SK-N-SH treated with all-trans-retinoic acid at 6 μM for 48 hours (cell line): ENCODE measurements at regions not wholly inside any gene's neighbourhood (a gene's known extent, or its start where the extent isn't known, plus 50 kb on each side); places are given as distances from the start of the nearest gene placed in this dataset.

ENCODE experiments used
- ATAC-seq: fragments of 200-7000 bp; cut with Tn5 transposase; 3 replicates; pipeline ENCODE4 v1.9.1; 2020; ENCODE audit warnings: mild to moderate bottlenecking, moderate library complexity
- ARNTL ChIP-seq: fragments of 450-650 bp; formaldehyde crosslinking; IDR thresholded peaks from 2 replicates; pipeline ENCODE4 v1.5.0; 2020; ENCODE audit warnings: low read depth, mild to moderate bottlenecking, moderate library complexity, borderline replicate concordance
- CSDC2 ChIP-seq: fragments of 250-450 bp; sonication (Bioruptor Pico); IDR thresholded peaks from 2 replicates; pipeline ENCODE4 v1.5.0; 2020; ENCODE audit warnings: mild to moderate bottlenecking, moderate library complexity
- ESRRG ChIP-seq: fragments of 250-450 bp; sonication (Bioruptor Pico); IDR thresholded peaks from 2 replicates; pipeline ENCODE4 v1.6.1; 2021; ENCODE audit warnings: mild to moderate bottlenecking
- GLIS3 ChIP-seq: fragments of 250-450 bp; sonication (Bioruptor Pico); IDR thresholded peaks from 2 replicates; pipeline ENCODE4 v1.5.0; 2020; ENCODE audit warnings: mild to moderate bottlenecking, moderate library complexity
- ISL1 ChIP-seq: fragments of 250-450 bp; sonication (Bioruptor Pico); IDR thresholded peaks from 2 replicates; pipeline ENCODE4 v2.1.2; 2022; ENCODE audit warnings: mild to moderate bottlenecking, moderate library complexity
- OSR1 ChIP-seq: fragments of 250-450 bp; sonication (Bioruptor Pico); IDR thresholded peaks from 2 replicates; pipeline ENCODE4 v1.8.0; 2022; ENCODE audit warnings: moderate library complexity, mild to moderate bottlenecking, inconsistent platforms
- PATZ1 ChIP-seq: fragments of 250-450 bp; sonication (Bioruptor Pico); IDR thresholded peaks from 2 replicates; pipeline ENCODE4 v1.8.0; 2020; ENCODE audit warnings: mild to moderate bottlenecking, moderate library complexity, borderline replicate concordance
- PPARA ChIP-seq: fragments of 250-450 bp; sonication (Bioruptor Pico); IDR thresholded peaks from 2 replicates; pipeline ENCODE4 v1.5.0; 2020; ENCODE audit warnings: mild to moderate bottlenecking, borderline replicate concordance
- RARB ChIP-seq: fragments of 250-450 bp; sonication (Bioruptor Pico); IDR thresholded peaks from 2 replicates; pipeline ENCODE4 v1.8.0; 2021; ENCODE audit warnings: mild to moderate bottlenecking, moderate library complexity
- SNAI2 ChIP-seq: fragments of 250-450 bp; sonication (Bioruptor Pico); IDR thresholded peaks from 2 replicates; pipeline ENCODE4 v1.5.0; 2020; ENCODE audit warnings: mild to moderate bottlenecking, moderate library complexity
- TCF4 ChIP-seq: fragments of 250-450 bp; sonication (Bioruptor Pico); IDR thresholded peaks from 2 replicates; pipeline ENCODE4 v1.8.0; 2021; ENCODE audit warnings: mild to moderate bottlenecking, moderate library complexity, borderline replicate concordance
- TOX ChIP-seq: fragments of 250-450 bp; sonication (Bioruptor Pico); IDR thresholded peaks from 2 replicates; pipeline ENCODE4 v1.8.0; 2021; ENCODE audit warnings: mild to moderate bottlenecking, moderate library complexity, borderline replicate concordance
- TSHZ2 ChIP-seq: fragments of 250-450 bp; sonication (Bioruptor Pico); IDR thresholded peaks from 2 replicates; pipeline ENCODE4 v1.5.0; 2020; ENCODE audit warnings: mild to moderate bottlenecking, moderate library complexity
- ZC3H10 ChIP-seq: fragments of 250-450 bp; sonication (Bioruptor Pico); IDR thresholded peaks from 2 replicates; pipeline ENCODE4 v1.5.1; 2021; ENCODE audit warnings: mild to moderate bottlenecking, moderate library complexity
- ZFP3 ChIP-seq: fragments of 250-450 bp; sonication (Bioruptor Pico); IDR thresholded peaks from 2 replicates; pipeline ENCODE4 v1.5.0; 2020; ENCODE audit warnings: mild to moderate bottlenecking, moderate library complexity
- ZFP30 ChIP-seq: fragments of 450-650 bp; formaldehyde crosslinking; IDR thresholded peaks from 2 replicates; pipeline ENCODE4 v1.5.0; 2022; ENCODE audit warnings: mild to moderate bottlenecking, moderate library complexity
- ZNF565 ChIP-seq: fragments of 450-650 bp; formaldehyde crosslinking; conservative IDR thresholded peaks from 2 replicates; pipeline ENCODE4 v1.5.0; 2020; ENCODE audit warnings: low read depth, mild to moderate bottlenecking, moderate library complexity
- ZNF70 ChIP-seq: fragments of 450-650 bp; formaldehyde crosslinking; IDR thresholded peaks from 2 replicates; pipeline ENCODE4 v1.5.0; 2020; ENCODE audit warnings: mild to moderate bottlenecking, moderate library complexity
- ZNF8 ChIP-seq: fragments of 450-650 bp; formaldehyde crosslinking; IDR thresholded peaks from 2 replicates; pipeline ENCODE4 v1.5.0; 2020; ENCODE audit warnings: mild to moderate bottlenecking, moderate library complexity
- TF ChIP-seq, protein P1 (sequence below): fragments of 250-450 bp; sonication (Bioruptor Pico); IDR thresholded peaks from 2 replicates; pipeline ENCODE4 v1.5.1; 2021; ENCODE audit warnings: mild to moderate bottlenecking, moderate library complexity
- TF ChIP-seq, protein P2 (sequence below): fragments of 250-450 bp; sonication (Bioruptor Pico); IDR thresholded peaks from 2 replicates; pipeline ENCODE4 v1.5.1; 2020; ENCODE audit warnings: low read depth, mild to moderate bottlenecking, moderate library complexity

- ATAC-seq: no peak; the same call in 2 of the 3 replicates
- no peak for TF ChIP-seq ZC3H10
- TF ChIP-seq ZNF70 (CRISPR knock-in tag): no peak
Measured at GRCh38 chr5:96093340-96093739, 131.7 kb upstream of the ELL2 start.

DNA sequence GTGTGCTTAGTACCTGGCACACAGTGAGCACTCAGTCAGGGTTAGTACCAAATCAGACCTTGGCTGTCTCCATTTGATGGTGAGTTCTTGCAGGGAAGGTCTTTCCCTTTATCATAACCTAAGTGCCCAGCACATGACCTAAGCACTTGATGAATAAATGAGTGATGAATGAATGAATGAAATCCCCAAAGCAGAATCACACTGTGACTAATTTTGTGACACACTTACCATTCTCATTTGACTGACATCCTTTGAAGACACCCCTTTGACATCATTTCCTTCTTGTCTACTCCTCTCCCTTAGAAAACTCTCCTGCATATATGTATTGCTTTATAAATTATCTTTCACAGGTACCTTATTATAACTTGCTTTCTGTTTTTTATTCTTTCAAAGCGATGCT lies 130.2 kb upstream of the ELL2 start:
- no peak for ATAC-seq
- TF ChIP-seq ESRRG (no peak), OSR1 (CRISPR knock-in tag) (no peak), ZNF8 (CRISPR knock-in tag) (no peak), ARNTL (CRISPR knock-in tag) (no peak), TCF4 (CRISPR knock-in tag) (no peak), GLIS3 (CRISPR knock-in tag) (no peak), TSHZ2 (CRISPR knock-in tag) (no peak), ISL1 (no peak), ZNF70 (CRISPR knock-in tag) (no peak), ZFP30 (CRISPR knock-in tag) (no peak), PPARA (no peak)
- TF ChIP-seq, protein P1, sequence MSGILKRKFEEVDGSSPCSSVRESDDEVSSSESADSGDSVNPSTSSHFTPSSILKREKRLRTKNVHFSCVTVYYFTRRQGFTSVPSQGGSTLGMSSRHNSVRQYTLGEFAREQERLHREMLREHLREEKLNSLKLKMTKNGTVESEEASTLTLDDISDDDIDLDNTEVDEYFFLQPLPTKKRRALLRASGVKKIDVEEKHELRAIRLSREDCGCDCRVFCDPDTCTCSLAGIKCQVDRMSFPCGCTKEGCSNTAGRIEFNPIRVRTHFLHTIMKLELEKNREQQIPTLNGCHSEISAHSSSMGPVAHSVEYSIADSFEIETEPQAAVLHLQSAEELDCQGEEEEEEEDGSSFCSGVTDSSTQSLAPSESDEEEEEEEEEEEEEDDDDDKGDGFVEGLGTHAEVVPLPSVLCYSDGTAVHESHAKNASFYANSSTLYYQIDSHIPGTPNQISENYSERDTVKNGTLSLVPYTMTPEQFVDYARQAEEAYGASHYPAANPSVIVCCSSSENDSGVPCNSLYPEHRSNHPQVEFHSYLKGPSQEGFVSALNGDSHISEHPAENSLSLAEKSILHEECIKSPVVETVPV (CRISPR knock-in tag): no peak
- TF ChIP-seq, protein P2, sequence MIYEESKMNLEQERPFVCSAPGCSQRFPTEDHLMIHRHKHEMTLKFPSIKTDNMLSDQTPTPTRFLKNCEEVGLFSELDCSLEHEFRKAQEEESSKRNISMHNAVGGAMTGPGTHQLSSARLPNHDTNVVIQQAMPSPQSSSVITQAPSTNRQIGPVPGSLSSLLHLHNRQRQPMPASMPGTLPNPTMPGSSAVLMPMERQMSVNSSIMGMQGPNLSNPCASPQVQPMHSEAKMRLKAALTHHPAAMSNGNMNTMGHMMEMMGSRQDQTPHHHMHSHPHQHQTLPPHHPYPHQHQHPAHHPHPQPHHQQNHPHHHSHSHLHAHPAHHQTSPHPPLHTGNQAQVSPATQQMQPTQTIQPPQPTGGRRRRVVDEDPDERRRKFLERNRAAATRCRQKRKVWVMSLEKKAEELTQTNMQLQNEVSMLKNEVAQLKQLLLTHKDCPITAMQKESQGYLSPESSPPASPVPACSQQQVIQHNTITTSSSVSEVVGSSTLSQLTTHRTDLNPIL (CRISPR knock-in tag): no peak
- TF ChIP-seq, all 23 proteins: peak for 0

DNA sequence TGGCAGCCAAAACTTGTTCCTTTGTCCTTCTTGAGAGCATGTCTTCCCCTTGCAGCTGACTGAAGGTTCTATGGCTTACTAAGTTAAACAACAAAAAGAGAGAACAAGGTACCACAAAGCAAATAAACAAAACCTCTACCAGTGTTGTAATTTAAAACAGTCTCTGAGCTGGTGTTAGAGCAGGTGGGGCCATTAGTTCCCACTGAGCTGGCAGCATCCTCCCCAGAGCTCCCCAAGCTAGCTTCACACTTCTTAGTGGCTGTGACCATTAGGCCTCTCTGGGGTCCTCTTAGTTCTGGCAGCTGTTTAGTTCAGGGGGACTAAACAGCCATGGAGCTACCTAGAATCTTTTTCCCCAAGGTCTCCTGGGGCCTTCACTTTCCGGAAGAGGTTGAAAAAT lies 128.6 kb upstream of the ELL2 start:
- ATAC-seq: no peak
- TF ChIP-seq ESRRG (no peak), ZFP3 (CRISPR knock-in tag) (no peak)

DNA sequence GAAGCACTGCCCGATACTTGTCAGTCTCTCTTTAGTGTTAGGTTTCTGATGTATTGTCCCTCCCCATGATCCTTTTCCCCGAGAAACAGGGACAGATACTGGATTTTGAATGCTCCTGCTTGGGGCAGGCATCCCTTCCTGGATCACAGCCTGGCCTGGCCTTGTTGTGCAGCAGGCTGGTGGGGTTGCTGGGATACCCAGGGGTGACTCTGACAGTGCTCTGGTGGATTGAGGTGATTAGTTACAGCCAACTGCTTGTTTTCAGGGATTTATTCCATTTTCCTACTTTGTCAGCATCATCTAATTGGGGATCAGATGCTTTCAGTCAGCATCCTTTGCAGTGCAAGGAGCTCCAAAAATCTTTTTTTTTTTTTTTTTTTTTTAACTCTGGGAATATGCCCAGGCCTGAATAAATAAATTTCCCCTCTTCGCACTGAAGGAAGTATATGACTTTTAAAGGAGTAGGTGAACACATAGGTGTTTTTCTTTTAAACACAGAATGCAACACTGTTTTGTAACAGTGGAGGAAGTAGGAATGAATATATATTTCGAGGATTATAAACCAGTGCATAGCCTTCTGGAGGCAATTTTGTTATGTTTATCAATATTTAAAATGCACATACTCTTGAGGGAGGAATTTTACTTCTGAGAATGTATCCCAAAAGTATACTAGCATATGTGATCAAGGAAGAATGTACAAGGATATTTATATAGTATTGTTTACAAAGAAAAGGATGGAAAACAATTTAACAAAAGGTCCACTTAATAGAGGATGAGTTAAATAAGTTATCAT lies 127.3 kb upstream of the ELL2 start:
- peak; percentile 75; the same call in 2 of the 3 replicates for ATAC-seq
- TF ChIP-seq OSR1 (CRISPR knock-in tag) (no peak), ESRRG (no peak), ZNF70 (CRISPR knock-in tag) (no peak), CSDC2 (CRISPR knock-in tag) (no peak), ISL1 (no peak), ZFP3 (CRISPR knock-in tag) (no peak), TOX (no peak)
- TF ChIP-seq, protein P2 (CRISPR knock-in tag): no peak

DNA sequence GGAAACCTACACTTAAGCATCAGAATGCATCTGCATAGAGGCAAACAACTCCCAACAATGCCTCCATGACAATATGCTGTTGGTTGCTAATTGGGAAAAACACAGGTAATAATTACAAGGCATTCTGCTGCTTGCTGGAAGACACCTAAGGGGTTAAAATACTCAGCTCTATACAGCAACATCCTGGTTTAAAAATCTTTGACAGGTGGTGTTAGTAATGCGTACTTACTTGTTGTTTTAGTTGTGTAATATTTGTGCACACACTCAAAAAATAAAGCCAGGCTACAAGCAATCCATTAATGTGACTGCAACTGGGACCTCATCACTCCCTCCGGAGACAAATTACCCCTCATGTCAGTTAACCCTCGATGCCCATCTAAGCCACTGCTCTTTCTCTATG lies 126.3 kb upstream of the ELL2 start:
- ATAC-seq: no peak
- TF ChIP-seq ZFP3 (CRISPR knock-in tag): no peak
- no peak for TF ChIP-seq ARNTL (CRISPR knock-in tag)
- TF ChIP-seq ZFP30 (CRISPR knock-in tag): no peak
- TF ChIP-seq TCF4 (CRISPR knock-in tag): no peak
- no peak for TF ChIP-seq ZNF70 (CRISPR knock-in tag)
- TF ChIP-seq TOX: no peak
- TF ChIP-seq RARB: no peak
- TF ChIP-seq PATZ1: no peak
- no peak for TF ChIP-seq ZC3H10
- TF ChIP-seq ESRRG: no peak
- TF ChIP-seq ISL1: no peak
- TF ChIP-seq SNAI2 (CRISPR knock-in tag): no peak
- no peak for TF ChIP-seq PPARA
- TF ChIP-seq ZNF565 (CRISPR knock-in tag): no peak
- TF ChIP-seq TSHZ2 (CRISPR knock-in tag): no peak
- no peak for TF ChIP-seq OSR1 (CRISPR knock-in tag)
- TF ChIP-seq CSDC2 (CRISPR knock-in tag): no peak
